ENCODE measurements at regions not wholly inside any gene's neighbourhood (a gene's known extent, or its start where the extent isn't known, plus 50 kb on each side); places are given as distances from the start of the nearest gene placed in this dataset.

DNA sequence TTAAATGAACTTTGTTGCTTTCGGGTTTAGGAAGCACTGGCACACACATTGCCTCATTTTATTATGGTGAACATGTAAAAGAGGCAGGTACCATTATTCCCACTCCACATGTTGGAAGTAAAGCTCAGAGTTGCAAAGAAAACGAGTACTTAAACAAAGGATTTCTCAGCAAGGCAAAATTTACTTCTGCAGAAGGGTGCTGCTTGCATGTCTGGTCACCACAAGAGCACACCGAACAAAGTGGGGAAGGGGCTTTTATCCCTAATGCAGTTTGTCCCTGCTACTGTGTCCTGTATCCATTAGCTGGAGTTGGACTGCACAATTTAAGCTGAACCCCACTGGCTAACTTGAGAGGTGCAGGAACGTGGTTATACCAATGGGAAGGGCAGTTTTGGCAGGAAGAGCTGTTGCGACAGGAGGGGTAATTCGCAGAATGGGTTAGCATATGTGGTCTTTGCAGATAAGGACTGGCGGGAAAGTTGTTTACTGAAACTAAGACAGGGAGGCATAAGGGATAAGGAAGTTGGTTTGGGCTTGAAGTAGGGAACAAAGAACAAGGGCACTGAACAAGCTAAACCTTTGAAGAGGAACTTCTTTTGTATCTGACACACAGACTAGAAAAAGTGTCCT, 545.5 kb downstream of the UQCRFS1 start:
- no peaks in the 10 kb centered on the region for H3K36me3 Mint-ChIP-seq (ENCODE audit: low read depth)
- no peak overlapping the region for H3K27ac Mint-ChIP-seq
- no peaks in the 10 kb centered on the region for H3K4me1 Mint-ChIP-seq (ENCODE audit: low read depth)
- H3K4me3 Mint-ChIP-seq, result no peak overlapping the region
- peaks cover 1% of the 10 kb centered on the region for H3K27me3 Mint-ChIP-seq
- ChIA-PET POLR2A (interaction anchor here (0.7 kb wide), 1 partner anchor 561 kb away, joined by 3 read pairs; no protein-coding TSS in a partner anchor), CTCF (no interaction called here)
- ATAC-seq (no peak), DNase-seq (no peak)
- TF ChIP-seq, protein P1, sequence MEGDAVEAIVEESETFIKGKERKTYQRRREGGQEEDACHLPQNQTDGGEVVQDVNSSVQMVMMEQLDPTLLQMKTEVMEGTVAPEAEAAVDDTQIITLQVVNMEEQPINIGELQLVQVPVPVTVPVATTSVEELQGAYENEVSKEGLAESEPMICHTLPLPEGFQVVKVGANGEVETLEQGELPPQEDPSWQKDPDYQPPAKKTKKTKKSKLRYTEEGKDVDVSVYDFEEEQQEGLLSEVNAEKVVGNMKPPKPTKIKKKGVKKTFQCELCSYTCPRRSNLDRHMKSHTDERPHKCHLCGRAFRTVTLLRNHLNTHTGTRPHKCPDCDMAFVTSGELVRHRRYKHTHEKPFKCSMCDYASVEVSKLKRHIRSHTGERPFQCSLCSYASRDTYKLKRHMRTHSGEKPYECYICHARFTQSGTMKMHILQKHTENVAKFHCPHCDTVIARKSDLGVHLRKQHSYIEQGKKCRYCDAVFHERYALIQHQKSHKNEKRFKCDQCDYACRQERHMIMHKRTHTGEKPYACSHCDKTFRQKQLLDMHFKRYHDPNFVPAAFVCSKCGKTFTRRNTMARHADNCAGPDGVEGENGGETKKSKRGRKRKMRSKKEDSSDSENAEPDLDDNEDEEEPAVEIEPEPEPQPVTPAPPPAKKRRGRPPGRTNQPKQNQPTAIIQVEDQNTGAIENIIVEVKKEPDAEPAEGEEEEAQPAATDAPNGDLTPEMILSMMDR (IDR thresholded peaks at IDR 0.05), result no peak
- H3K9me3 Mint-ChIP-seq, result peaks cover 13% of the 10 kb centered on the region
- intact Hi-C loops (cut with micrococcal nuclease), result no loop called here

GRCh38 chr19:28665748-28666147, 547.2 kb downstream of the UQCRFS1 start:
- ChIA-PET POLR2A (no interaction called here), CTCF (no interaction called here)
- peaks cover 11% of the 10 kb centered on the region for H3K9me3 Mint-ChIP-seq
- peaks cover 1% of the 10 kb centered on the region for H3K27me3 Mint-ChIP-seq
- intact Hi-C loops (cut with micrococcal nuclease), result no loop called here
- no peak overlapping the region for H3K4me3 Mint-ChIP-seq
- no peaks in the 10 kb centered on the region for H3K36me3 Mint-ChIP-seq (ENCODE audit: low read depth)
- no peak overlapping the region for H3K27ac Mint-ChIP-seq
- no peaks in the 10 kb centered on the region for H3K4me1 Mint-ChIP-seq (ENCODE audit: low read depth)
- no peak for DNase-seq
- ATAC-seq, result no peak
- TF ChIP-seq, protein P1 (IDR thresholded peaks at IDR 0.05), result no peak

- Mint-ChIP-seq H3K4me1 (ENCODE audit: low read depth) (peaks cover 6% of the 10 kb centered on the region), H3K36me3 (ENCODE audit: low read depth) (no peaks in the 10 kb centered on the region), H3K27me3 (no peaks in the 10 kb centered on the region), H3K4me3 (no peak overlapping the region), H3K9me3 (peaks cover 22% of the 10 kb centered on the region), H3K27ac (no peak overlapping the region)
- TF ChIP-seq, protein P1 (IDR thresholded peaks at IDR 0.05), result no peak
- DNase-seq (no peak), ATAC-seq (no peak)
- intact Hi-C loops (cut with micrococcal nuclease), result no loop called here
- POLR2A ChIA-PET, result no interaction called here
- CTCF ChIA-PET, result no interaction called here
Measured at GRCh38 chr19:28656644-28657043, 556.3 kb downstream of the UQCRFS1 start.

DNA sequence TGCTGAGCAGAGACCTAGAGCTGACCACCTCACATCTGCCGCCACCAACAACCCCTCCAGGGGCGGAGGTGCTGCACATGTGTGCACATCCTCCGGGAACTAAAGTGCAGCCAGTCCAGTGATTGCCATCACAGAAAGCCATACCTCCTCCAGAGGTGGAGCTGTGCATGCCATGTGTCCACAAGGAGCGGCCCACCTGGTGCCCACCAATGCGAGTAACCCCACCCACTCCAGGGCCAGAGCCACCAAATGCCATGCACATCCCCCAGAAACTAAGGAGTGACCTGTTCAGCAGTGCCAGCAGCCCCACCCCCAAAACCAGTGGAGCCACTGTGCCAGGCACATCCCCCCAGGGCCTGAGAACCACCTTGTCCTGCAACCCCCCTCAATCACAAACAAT, 557.9 kb downstream of the UQCRFS1 start:
- Mint-ChIP-seq H3K4me3 (no peak overlapping the region), H3K9me3 (peaks cover 19% of the 10 kb centered on the region), H3K27me3 (peaks cover 2% of the 10 kb centered on the region), H3K36me3 (ENCODE audit: low read depth) (no peaks in the 10 kb centered on the region), H3K27ac (no peak overlapping the region), H3K4me1 (ENCODE audit: low read depth) (peaks cover 6% of the 10 kb centered on the region)
- POLR2A ChIA-PET, result no interaction called here
- CTCF ChIA-PET, result interaction anchor here (2.8 kb wide), 1 partner anchor 21 kb away, joined by 11 read pairs; no protein-coding TSS in a partner anchor
- ATAC-seq, result no peak
- intact Hi-C loops (cut with micrococcal nuclease), result no loop called here
- TF ChIP-seq, protein P1 (IDR thresholded peaks at IDR 0.05), result no peak
- no peak for DNase-seq

GRCh38 chr19:28652765-28653164, 560.2 kb downstream of the UQCRFS1 start:
- Mint-ChIP-seq H3K36me3 (ENCODE audit: low read depth) (no peaks in the 10 kb centered on the region), H3K27ac (no peak overlapping the region), H3K27me3 (peaks cover 2% of the 10 kb centered on the region), H3K4me1 (ENCODE audit: low read depth) (peaks cover 6% of the 10 kb centered on the region), H3K9me3 (peaks cover 9% of the 10 kb centered on the region), H3K4me3 (no peak overlapping the region)
- CTCF ChIA-PET, result interaction anchor here (2.8 kb wide), 1 partner anchor 19 kb away, joined by 11 read pairs; no protein-coding TSS in a partner anchor
- DNase-seq, result no peak
- intact Hi-C loops (cut with micrococcal nuclease), result no loop called here
- no peak for ATAC-seq
- POLR2A ChIA-PET, result no interaction called here
- TF ChIP-seq, protein P1 (IDR thresholded peaks at IDR 0.05), result no peak

Data from activated CD8-positive, alpha-beta T cell treated with anti-CD3 and anti-CD28 coated beads for 36 hours (primary cell).